KOPT-K1 (cell line): ENCODE measurements at regions not wholly inside any gene's neighbourhood (a gene's known extent, or its start where the extent isn't known, plus 50 kb on each side); places are given as distances from the start of the nearest gene placed in this dataset.

Experiments
- H3K27ac ChIP-seq: fragments of 200-600 bp; sonication (generic); 2 replicates; pipeline ENCODE4 v1.5.1; 2016; ENCODE audit warnings: antibody characterized with exemption, mild to moderate bottlenecking, low read depth, low read length; ENCODE audit not compliant: poor library complexity, severe bottlenecking
- H3K36me3 ChIP-seq: fragments of 200-600 bp; sonication (generic); 2 replicates; pipeline ENCODE4 v1.5.1; 2017; ENCODE audit warnings: antibody characterized with exemption, mild to moderate bottlenecking, low read length, moderate library complexity; ENCODE audit not compliant: insufficient read depth
- H3K9me3 ChIP-seq: fragments of 200-600 bp; sonication (generic); 2 replicates; pipeline ENCODE4 v1.5.1; 2017; ENCODE audit warnings: antibody characterized with exemption, low read length, mild to moderate bottlenecking; ENCODE audit not compliant: insufficient read depth, poor library complexity, severe bottlenecking

GRCh38 chr3:116977441-116977840 is 267.9 kb downstream of the TUSC7 start:
- no peak overlapping the region for H3K27ac ChIP-seq
- no peaks in the 10 kb centered on the region for H3K9me3 ChIP-seq
- H3K36me3 ChIP-seq = no peaks in the 10 kb centered on the region

DNA sequence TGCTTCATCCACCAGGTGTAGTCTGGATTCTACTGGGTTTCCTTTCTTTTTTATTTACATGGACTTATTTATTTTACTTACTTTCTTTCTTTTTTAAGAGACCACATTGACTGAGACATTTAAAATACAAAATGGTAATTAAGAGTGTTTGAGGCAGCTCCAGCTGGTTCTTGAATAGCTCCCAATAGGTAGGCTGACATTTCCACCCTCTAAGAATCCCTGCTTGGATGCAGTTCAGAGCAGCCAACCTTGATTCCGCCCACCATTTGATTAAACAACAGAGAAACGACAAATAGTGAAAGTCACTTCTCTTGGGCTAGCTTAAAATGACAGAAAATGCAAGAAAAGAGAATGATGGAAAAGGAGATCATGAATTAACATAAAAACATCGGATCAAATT is 270.5 kb downstream of the TUSC7 start:
- no peak overlapping the region for H3K27ac ChIP-seq
- H3K9me3 ChIP-seq = no peaks in the 10 kb centered on the region
- no peaks in the 10 kb centered on the region for H3K36me3 ChIP-seq

- Histone ChIP-seq H3K36me3 (no peaks in the 10 kb centered on the region), H3K9me3 (no peaks in the 10 kb centered on the region), H3K27ac (no peak overlapping the region)
Measured at GRCh38 chr3:116981089-116981488, 271.5 kb downstream of the TUSC7 start.

DNA sequence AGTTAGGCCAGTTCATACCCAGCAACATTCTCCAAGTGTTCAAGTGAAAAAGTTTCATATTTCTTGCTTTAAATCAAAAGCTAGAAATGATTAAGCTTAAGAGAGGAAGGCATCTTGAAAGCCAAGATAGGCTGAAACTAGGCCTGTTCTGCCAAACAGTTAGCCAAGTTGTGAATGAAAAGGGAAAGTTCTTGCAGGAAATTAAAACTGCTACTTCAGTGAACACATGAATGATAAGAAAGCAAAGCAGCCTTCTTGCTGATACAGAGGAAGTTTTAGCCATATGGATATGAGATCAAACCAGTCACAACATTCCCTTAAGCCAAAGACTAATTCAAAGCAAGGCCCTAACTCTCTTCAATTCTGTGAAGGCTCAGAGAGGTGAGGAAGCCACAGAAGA is 274.7 kb downstream of the TUSC7 start:
- H3K36me3 ChIP-seq = no peaks in the 10 kb centered on the region
- H3K27ac ChIP-seq = no peak overlapping the region
- H3K9me3 ChIP-seq = no peaks in the 10 kb centered on the region

DNA sequence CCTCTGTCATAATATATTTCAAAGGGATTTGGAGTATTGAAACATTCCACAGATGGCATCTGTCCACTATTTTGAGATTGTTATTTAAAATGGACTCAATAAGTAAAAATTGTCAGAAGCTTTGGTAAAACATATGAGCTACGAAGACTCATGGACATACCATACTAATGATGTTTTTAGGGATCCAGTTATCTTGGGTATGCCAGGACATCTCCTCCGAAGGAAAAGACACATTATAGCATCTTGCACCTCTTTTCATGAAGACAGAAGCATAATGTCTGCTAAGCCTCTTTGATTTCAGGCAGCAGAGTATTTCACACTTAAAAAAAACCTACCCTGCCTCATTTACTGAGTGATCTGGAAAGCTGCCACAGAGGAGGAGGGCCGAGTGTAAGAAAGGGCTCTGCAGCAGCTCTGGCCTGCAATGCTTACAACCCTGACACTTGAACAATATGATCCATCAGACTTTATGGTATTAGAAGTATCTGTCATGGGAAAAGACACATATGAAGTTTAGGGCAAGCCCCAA is 284.8 kb downstream of the TUSC7 start:
- H3K9me3 ChIP-seq = no peaks in the 10 kb centered on the region
- H3K27ac ChIP-seq = no peak overlapping the region
- no peaks in the 10 kb centered on the region for H3K36me3 ChIP-seq

DNA sequence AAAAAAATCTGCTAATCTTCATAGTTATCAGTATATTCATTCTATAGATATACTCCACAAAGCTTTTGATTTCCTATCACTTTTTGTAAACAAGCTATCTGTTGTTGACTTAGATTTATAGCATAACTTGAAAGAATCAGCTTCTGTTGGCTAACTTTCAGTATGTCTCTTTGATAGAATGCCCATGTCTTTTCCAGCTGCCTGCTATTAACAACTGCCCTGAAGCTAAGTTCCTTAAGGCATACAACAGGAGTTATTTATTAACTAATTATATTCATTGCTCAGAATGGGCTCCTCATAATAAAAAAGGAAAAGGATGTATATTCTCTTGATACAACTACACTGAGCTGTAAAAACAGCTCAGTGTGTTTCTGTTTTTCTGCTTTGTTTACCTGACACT is 293.9 kb downstream of the TUSC7 start:
- no peaks in the 10 kb centered on the region for H3K36me3 ChIP-seq
- no peaks in the 10 kb centered on the region for H3K9me3 ChIP-seq
- H3K27ac ChIP-seq = no peak overlapping the region

DNA sequence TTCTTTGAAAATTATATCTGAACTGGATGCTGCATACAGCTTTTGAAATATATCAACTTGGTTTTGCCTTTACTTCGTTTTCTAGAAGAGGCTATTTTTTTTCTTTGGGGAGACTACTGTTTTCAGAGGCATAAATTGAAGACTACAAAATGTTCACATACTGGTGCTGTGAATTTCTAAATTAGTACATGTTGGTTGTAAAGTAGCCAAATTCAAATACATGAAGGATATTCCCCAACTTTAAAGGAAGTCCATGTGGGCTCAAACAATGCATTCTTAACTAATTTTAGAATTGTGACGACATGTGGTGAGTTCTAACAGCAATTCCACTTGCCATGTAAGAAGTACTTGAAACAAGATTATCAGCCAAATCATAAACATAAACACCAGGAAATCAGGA is 295.7 kb downstream of the TUSC7 start:
- H3K36me3 ChIP-seq = no peaks in the 10 kb centered on the region
- no peak overlapping the region for H3K27ac ChIP-seq
- H3K9me3 ChIP-seq = no peaks in the 10 kb centered on the region

GRCh38 chr3:117005911-117006522 is 296.4 kb downstream of the TUSC7 start:
- H3K36me3 ChIP-seq = no peaks in the 10 kb centered on the region
- H3K27ac ChIP-seq = no peak overlapping the region
- no peaks in the 10 kb centered on the region for H3K9me3 ChIP-seq

DNA sequence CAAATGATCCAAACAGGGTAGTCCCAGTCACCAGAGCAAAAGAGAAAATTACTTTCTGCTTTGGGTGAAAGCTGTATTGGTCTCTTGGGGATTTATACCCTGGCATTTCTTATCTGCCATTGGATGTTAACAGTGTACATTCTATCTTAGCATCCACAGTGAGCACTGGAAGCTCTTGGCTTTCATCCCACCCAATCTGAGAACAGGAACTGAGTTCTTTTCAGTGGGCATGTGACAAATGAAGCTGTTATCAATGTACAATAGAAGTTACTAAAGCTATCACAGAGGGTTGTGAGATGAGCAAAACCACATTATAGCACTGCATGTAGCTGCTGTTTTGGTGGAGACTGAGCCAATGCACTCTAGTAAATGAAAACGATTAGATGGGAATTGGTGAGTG is 300.7 kb downstream of the TUSC7 start:
- no peak overlapping the region for H3K27ac ChIP-seq
- no peaks in the 10 kb centered on the region for H3K9me3 ChIP-seq

DNA sequence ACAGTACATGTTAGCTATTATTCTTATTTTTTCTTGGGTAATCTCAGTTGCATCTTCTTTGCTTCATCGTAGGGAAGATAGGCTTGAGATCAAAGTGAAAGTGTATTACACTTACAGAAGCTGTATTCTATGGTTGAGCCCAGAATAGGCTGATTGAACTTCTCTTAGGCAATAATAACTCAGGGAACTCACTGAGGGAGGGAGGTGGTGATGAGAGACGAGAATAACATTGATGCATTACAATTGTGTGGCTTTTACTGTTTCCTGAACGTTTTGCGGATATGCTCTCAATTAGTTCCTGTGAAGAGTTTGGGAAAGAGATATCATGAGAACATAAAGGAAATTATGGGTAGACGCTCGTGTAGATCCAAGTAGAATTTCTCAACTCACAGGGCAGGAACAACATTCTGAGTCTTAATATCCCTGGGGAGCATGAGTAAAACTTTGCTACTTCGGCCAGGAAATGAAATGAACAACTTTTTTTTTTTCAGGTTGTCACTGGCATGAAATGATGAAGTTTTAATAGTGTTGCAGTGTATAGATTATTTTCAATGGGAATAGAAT is 302.2 kb downstream of the TUSC7 start:
- H3K27ac ChIP-seq = no peak overlapping the region
- H3K36me3 ChIP-seq = no peaks in the 10 kb centered on the region
- H3K9me3 ChIP-seq = no peaks in the 10 kb centered on the region

More for the DNA sequence above, 300.7 kb downstream of the TUSC7 start:
- no peaks in the 10 kb centered on the region for H3K36me3 ChIP-seq

GRCh38 chr3:117016378-117016777 is 306.8 kb downstream of the TUSC7 start:
- Histone ChIP-seq H3K9me3 (no peaks in the 10 kb centered on the region), H3K36me3 (no peaks in the 10 kb centered on the region), H3K27ac (no peak overlapping the region)

DNA sequence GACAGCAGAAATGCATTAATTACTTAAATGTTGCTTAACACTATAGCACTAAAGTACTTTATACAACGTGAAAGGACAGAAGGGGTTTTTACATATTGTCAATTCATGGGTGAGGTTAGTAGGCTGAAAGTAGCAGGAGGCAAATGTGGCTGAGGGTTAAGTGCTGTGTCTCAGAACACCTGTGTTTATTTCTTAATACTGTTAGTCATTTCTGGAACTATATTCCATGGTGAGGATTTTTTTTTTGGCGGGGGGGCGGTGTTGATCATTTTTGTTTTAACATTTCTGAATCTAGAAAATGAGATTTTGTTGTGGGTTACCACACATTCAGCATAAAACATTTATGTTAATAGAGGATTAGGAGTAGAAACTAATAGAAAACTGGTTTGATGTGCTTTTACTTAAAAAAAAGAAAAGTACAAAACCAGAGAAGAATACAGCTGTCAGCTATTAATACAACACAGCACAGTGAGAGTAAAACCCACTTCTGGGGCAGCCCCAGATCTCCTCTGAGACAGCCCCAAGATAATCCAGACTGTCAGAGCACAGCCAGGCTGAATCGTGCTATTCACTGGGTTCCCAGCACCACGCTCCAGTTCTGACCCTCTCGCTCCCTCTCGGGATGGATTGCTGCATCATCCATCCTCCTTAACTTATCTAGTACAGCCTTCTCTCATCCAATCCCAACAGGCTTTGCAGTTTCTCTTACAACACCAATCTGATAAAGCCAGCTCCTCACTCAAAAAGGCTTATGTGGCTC is 307.7 kb downstream of the TUSC7 start:
- Histone ChIP-seq H3K27ac (no peak overlapping the region), H3K36me3 (no peaks in the 10 kb centered on the region), H3K9me3 (no peaks in the 10 kb centered on the region)

GRCh38 chr3:117018655-117019054 is 309.1 kb downstream of the TUSC7 start:
- no peak overlapping the region for H3K27ac ChIP-seq
- H3K36me3 ChIP-seq = no peaks in the 10 kb centered on the region
- H3K9me3 ChIP-seq = no peaks in the 10 kb centered on the region

DNA sequence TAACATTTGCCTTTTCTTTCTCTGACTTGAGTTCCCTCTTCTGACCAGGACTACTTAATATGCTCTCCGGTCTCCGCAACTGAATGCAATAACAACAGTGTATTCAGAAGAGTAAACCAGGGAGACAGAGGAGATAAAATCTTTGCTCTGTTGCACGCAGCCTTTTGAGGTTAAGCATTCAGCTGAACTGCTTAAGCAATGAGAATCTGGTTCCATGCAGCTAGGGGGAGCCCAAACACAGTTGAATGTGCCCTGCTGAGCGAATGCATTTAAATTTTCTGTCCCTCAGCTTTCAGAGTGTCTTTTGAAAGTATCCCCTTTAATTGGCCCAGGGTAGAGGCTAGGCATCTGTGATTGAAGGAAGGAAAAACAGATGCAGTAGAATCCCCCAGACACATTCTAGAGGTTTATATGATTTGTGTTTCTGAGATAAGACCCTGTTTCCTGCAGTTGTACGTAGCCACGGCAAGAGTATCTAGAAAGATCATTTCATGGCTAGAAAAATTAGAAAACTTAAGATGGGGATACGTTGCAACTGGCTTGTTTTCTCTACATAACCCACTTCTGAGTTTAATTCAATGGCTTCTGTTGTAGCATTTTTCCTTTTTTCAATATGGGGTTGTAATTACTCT is 309.6 kb downstream of the TUSC7 start:
- Histone ChIP-seq H3K27ac (no peak overlapping the region), H3K36me3 (no peaks in the 10 kb centered on the region), H3K9me3 (no peaks in the 10 kb centered on the region)

GRCh38 chr3:117026401-117026800 is 316.8 kb downstream of the TUSC7 start:
- Histone ChIP-seq H3K27ac (no peak overlapping the region), H3K9me3 (no peaks in the 10 kb centered on the region), H3K36me3 (no peaks in the 10 kb centered on the region)
